GM19043 (cell line): ENCODE measurements at regions not wholly inside any gene's neighbourhood (a gene's known extent, or its start where the extent isn't known, plus 50 kb on each side); places are given as distances from the start of the nearest gene placed in this dataset.
"Not testable (repeated sequence)": the region's sequence is repeated elsewhere in the genome, so short reads cannot be mapped to it uniquely, and the experiment has no call there.

Source experiments
- ATAC-seq: cut with Tn5 transposase; IDR thresholded peaks from one replicate; pipeline ENCODE4 v1.9.1; 2021; ENCODE audit warnings: low read depth; ENCODE audit not compliant: unreplicated experiment

- no peak for ATAC-seq
Measured at GRCh38 chr7:125193263-125193662, 263.6 kb upstream of the POT1 start.

GRCh38 chr7:125184801-125185200 lies 255.2 kb upstream of the POT1 start:
- no peak for ATAC-seq

GRCh38 chr7:125181569-125182267 lies 252.1 kb upstream of the POT1 start:
- ATAC-seq, result not testable (repeated sequence)

- no peak for ATAC-seq
Measured at GRCh38 chr7:125173571-125173970, 243.9 kb upstream of the POT1 start.

- ATAC-seq, result no peak
Measured at GRCh38 chr7:125169088-125169487, 239.5 kb upstream of the POT1 start.

- no peak for ATAC-seq
Measured at GRCh38 chr7:125154930-125155329, 225.3 kb upstream of the POT1 start.

- ATAC-seq, result no peak
Measured at GRCh38 chr7:125149151-125149550, 219.5 kb upstream of the POT1 start.

DNA sequence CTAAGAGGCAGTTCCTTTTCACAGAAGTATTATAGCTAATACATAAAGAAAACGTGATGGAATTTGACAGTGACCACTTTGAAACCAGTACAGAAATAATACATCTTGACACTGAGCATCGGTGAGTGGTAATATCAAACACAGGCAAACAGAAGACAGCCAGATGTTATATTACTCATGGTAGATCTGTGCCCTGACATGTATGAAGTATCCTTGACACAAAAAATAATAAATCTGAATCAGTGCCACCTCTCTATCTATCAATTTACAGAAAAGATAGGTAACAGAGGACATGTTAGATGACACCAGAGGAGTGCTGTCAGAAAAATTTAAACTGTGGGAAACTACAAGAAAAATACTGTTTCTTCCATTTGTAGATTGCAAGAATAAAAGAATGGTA lies 217.4 kb upstream of the POT1 start:
- ATAC-seq, result no peak

DNA sequence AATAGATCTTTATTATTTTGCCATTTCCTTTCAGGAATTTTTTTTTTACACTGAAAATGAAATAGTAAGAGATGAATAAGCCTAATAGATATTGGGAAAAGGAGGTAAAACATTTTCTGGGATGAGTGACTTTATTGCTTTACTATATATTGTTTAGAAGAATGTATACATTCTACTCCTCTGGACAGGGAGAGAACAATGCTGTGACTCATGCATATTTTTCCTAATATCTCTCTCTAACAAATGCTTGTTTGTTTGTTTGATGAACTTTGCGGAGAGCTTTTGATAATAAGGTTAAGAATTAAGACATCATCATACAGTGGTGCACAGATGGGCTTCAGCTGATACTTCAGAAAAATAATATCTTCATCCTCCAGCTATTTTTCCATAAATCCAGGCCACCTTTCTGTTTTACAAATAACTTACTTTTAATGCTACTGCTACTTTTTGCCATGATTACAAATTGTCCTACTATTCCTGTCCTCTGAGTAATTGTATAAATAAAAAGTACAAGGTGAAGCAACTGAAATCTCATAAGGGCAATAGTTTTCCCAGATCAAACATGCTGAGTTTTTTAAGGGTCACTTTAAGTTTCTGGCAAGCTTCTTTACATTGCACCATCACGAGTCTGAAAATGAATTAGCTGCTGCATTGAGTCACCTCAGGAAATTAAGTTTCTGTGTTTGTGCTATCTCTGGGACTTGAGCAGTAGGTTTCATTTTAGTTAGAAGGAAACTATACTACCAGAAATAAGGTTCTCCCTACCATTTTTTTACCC lies 207.3 kb upstream of the POT1 start:
- no peak for ATAC-seq

GRCh38 chr7:125136341-125136740 lies 206.7 kb upstream of the POT1 start:
- ATAC-seq, result no peak

DNA sequence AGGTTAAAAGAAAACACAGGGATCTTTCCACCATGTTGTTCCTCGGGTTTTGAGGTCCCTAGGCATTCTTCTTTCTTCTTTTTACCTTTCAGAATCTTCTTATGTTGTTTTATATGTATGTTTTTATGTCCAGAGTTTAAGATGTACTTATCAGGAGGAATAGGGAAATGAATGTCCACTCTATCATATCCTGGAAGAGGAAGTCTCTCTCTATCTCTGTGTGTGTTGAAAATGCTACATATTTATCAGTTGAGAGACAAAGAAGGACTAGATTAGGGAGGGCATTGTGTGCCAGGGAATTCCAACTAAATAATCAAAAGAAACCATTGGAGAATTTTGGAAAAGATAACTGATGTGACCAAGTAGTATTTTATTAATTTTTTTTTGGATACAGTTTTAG lies 200.5 kb upstream of the POT1 start:
- no peak for ATAC-seq

GRCh38 chr7:125127304-125127703 lies 197.7 kb upstream of the POT1 start:
- no peak for ATAC-seq

DNA sequence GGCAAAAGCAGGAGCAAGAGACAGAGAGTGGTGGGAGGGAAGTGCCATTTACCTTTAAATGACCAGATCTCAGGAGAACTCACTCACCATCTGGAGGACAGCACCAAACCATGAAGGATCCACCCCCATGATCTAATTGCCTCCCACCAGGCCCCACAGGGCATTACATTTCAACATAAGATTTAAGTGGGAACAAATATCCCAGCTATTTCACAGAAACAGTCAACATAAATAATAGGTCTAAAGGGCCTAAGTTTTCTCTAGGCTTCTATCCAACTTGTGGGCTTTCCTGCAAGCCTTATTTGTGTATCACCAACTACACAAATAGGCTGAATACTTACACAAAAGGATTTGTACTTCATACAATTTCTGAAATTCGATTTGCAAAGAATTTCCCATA lies 196.8 kb upstream of the POT1 start:
- ATAC-seq, result no peak

- ATAC-seq, result no peak
Measured at GRCh38 chr7:125125315-125125714, 195.7 kb upstream of the POT1 start.

DNA sequence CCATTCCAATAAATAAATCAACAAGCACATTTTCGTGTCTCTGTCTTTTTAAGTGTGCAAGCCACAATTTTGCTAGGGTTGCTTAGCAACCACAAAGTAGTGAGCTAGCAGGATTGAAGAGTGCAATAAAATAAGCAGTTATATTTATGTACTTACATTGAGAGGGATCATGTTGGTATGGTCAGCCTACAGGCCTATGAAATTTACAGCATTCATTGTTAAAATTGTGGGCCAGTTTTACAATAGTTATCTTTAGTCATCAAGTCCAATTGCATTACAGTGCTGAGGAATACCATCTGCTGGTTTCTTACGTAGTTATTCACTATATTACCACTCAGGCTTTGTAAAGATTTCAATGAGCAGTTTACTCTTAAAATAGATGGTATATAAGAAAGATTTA lies 192.5 kb upstream of the POT1 start:
- ATAC-seq, result no peak

GRCh38 chr7:125119559-125120115 lies 190.0 kb upstream of the POT1 start:
- ATAC-seq, result no peak

DNA sequence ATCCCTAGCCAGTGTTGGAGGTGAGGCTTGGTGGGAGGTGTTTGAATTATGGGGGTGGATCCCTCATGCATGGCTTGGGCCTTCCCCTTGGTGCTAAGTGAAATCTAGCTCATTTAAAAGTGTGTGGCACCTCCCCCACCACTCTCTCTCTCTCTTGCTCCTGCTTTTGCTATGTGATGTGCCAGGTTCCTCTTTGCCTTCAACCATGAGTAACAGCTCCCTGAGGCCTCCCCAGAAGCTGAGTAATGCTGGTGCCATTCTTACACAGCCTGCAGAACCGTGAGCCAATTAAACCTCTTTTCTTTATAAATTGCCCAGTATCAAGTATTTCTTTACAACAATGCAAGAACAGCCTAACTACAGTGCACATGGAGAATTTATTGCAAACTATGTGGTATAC lies 188.8 kb upstream of the POT1 start:
- ATAC-seq, result no peak

DNA sequence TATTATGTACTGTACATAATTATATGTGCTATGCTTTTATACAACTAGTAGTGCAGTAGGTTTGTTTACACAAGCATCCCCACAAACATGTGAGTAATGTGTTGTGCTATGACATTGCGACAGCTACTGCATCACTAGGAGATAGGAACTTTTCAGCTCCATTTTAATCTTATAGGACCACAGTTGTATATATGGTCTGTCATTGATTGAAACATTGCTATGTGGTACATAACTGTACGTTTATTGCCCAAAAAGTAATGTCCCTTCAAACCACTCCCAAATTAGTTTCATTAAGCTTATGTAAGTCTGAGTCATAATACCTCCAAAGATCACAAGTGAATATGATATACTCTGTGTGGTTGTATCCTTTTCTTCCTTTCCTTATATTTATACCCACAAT lies 183.2 kb upstream of the POT1 start:
- ATAC-seq, result no peak

DNA sequence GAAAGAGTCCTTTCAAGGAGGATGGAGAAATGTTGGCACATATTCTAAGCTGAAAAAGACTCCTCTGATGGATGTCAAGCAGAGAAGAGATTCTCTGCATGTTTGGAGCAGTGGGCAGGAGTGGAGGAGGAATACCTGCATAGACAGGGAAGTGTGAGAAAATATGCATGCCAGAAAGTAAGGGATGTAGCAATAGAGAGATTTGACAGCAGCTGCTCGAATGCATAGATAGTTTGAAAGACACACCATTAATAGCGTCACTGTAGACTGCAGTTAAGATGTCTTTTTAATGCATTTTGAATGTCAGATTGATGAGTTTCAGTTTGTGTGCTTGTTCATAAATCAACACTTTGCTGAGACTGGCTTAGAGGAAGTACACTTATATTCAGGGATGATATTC lies 169.9 kb upstream of the POT1 start:
- no peak for ATAC-seq

DNA sequence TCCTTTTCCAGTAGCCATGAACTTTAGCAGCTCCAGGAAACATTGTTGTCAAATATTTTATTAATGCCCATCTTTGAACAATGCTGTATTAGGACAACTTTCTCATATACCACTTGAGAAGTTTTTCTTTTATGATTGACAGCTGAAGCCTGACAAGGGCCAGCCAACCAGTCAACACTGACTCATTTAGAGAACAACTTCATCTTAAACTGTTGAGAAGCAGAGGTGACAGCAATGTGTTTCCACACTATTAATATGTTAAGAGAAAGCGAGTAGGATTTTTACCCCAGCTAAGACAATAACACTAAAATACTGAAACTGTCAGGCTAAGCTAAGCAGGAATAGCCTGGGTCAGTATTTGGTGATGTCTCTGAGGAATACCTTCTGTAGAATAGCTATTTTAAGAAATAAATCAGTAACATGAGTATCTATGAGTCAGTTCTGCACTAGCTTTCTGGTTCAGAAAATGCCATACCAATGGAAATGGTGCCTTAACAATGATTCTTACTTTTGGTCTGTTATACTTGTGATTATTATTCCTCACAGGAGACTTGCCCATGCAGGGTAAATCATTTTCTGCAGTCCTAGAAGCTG lies 168.8 kb upstream of the POT1 start:
- peak; percentile 75 for ATAC-seq

- no peak for ATAC-seq
Measured at GRCh38 chr7:125090596-125090995, 161.0 kb upstream of the POT1 start.

- ATAC-seq, result no peak
Measured at GRCh38 chr7:125089171-125089570, 159.5 kb upstream of the POT1 start.
